Heart right ventricle (tissue), 16 donors: ENCODE measurements at regions not wholly inside any gene's neighbourhood (a gene's known extent, or its start where the extent isn't known, plus 50 kb on each side); places are given as distances from the start of the nearest gene placed in this dataset.

Source experiments
- ATAC-seq, 8 donors: fragments of 200-7000 bp; cut with Tn5 transposase; one replicate each; pipeline ENCODE4 v1.9.1; 2020; ENCODE audit warnings: mild to moderate bottlenecking in 8 of 8, moderate library complexity in 8 of 8, moderate number of reproducible peaks in 1 of 8
- DNase-seq, 2 donors: peaks; one replicate each; pipeline ENCODE4 v3.0.0-alpha.2; 2020
- H3K27ac ChIP-seq, 10 donors: fragments of 200-600 bp; sonication (generic) in 2 of 10; one replicate each; pipeline versions ENCODE4 v1.5.0 to v1.8.0; 2020 to 2022; ENCODE audit warnings: mild to moderate bottlenecking in 3 of 10
- H3K27me3 ChIP-seq, 7 donors: fragments of 200-600 bp; one replicate each; pipeline ENCODE4 v1.8.0; 2021 to 2022; ENCODE audit warnings: mild to moderate bottlenecking in 2 of 7
- H3K36me3 ChIP-seq, 9 donors: fragments of 200-600 bp; sonication (generic) in 1 of 9; one replicate each; pipeline versions ENCODE4 v1.5.0 to v1.8.0; 2020 to 2022; ENCODE audit warnings: mild to moderate bottlenecking in 2 of 9
- H3K4me1 ChIP-seq, 9 donors: fragments of 200-600 bp; sonication (generic) in 1 of 9; one replicate each; pipeline versions ENCODE4 v1.5.0 to v1.8.0; 2020 to 2022; ENCODE audit warnings: mild to moderate bottlenecking in 4 of 9
- H3K4me3 ChIP-seq, 10 donors: fragments of 200-600 bp; sonication (generic) in 2 of 10; one replicate each; pipeline versions ENCODE4 v1.5.0 to v1.8.0; 2020 to 2022; ENCODE audit warnings: mild to moderate bottlenecking in 7 of 10, moderate library complexity in 2 of 10
- H3K9me3 ChIP-seq, 11 donors: fragments of 200-600 bp in 10 of 11; sonication (generic) in 2 of 11; one replicate each; pipeline versions ENCODE4 v1.5.0 to v1.8.0; 2013 to 2022; ENCODE audit warnings: mild to moderate bottlenecking in 2 of 11, control low read depth in 1 of 11, moderate library complexity in 1 of 11
- WGBS, 2 donors: extraction: QIAGEN DNeasy Blood & Tissue Kit; methylation state at CpG; one replicate each; pipeline ENCODE4 v1.1.7; 2013; ENCODE audit warnings: inconsistent platforms in 1 of 2; 5-methylcytosine and 5-hydroxymethylcytosine counted together
- intact Hi-C, 10 donors: fragments of 100-400 bp; cut with DNase I; formaldehyde crosslinking; loops; one replicate each; pipeline versions ENCODE4 v1.11.1 to v1.14.2; 2022
- TF ChIP-seq, protein P1 (sequence below), 9 donors: fragments of 200-600 bp; sonication (generic) in 2 of 9; IDR thresholded peaks; one replicate each; pipeline versions ENCODE4 v1.5.0 to v1.8.0; 2021 to 2022; ENCODE audit warnings: antibody characterized with exemption in 9 of 9, mild to moderate bottlenecking in 5 of 9, moderate library complexity in 1 of 9
- donor health status: Arrhythmogenic right ventricular cardiomyopathy.
- donor health status: ischemic (EF 13 %, LVEDD 7.1; RV severe dilation, severe dysfunction).
- donor health status: healthy with polysubstance abuse.
- donor health status: DM: no; HTN: yes; CAD: no.
- donor health status: DM: no; HTN: no; CAD: no.
- donor health status: ischemic (EF 25% LVEDD 6.9; RV normal size, moderate dysfunction).
- donor health status: ischemic (EF 25% LVEDD 5.7; RV mildly dilated, moderate dysfunction).
- donor health status: healthy.
- donor health status: DM: yes; HTN: yes; CAD: no.
- donor health status: Ischemic cardiomyopathy.
- donor health status: ischemic (EF 35%, LVEDD 5.7; RV mildly dilated, moderate dysfunction).
- donor health status: nonischemic (EF 11% LVEDD 7.7; RV severe dilation, severe dysfunction).
- donor health status: DM: yes; HTN: yes; CAD: no.
- donor health status: PGD.
- donor health status: ischemic (EF 29% LVEDD 5.4; RV normal size, mild dysfunction).
- donor health status: nonischemic (EF 23%, LVEDD 6.1; RV moderate dilation, normal function).

DNA sequence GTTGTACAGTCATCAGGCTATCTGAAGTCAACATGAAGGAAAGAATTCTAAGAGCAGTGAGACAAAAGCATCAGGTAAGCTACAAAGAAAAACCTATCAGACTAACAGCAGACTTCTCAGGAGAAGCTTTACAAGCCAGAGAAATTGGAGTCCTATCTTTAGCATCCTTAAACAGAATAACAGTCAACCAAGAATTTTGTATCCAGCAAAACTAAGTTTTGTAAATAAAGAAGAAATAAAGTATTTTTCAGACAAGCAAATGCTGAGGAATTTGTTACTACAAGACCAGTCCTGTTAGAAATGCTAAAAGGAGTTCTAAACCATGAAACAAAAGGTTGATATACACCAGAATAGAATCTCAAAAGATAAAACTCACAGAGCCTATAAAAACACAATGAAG lies 501.2 kb downstream of the ZNF608 start:
- Histone ChIP-seq H3K9me3 (peaks cover 0 to 49% (median 13%) of the 10 kb centered on the region in 11 donors), H3K27me3 (no peaks in the 10 kb centered on the region), H3K27ac (no peak overlapping the region), H3K4me1 (no peaks in the 10 kb centered on the region), H3K4me3 (no peak overlapping the region), H3K36me3 (no peaks in the 10 kb centered on the region)
- ATAC-seq (no peak), DNase-seq (no peak)
- intact Hi-C loops, result no loop called here
- TF ChIP-seq, protein P1, sequence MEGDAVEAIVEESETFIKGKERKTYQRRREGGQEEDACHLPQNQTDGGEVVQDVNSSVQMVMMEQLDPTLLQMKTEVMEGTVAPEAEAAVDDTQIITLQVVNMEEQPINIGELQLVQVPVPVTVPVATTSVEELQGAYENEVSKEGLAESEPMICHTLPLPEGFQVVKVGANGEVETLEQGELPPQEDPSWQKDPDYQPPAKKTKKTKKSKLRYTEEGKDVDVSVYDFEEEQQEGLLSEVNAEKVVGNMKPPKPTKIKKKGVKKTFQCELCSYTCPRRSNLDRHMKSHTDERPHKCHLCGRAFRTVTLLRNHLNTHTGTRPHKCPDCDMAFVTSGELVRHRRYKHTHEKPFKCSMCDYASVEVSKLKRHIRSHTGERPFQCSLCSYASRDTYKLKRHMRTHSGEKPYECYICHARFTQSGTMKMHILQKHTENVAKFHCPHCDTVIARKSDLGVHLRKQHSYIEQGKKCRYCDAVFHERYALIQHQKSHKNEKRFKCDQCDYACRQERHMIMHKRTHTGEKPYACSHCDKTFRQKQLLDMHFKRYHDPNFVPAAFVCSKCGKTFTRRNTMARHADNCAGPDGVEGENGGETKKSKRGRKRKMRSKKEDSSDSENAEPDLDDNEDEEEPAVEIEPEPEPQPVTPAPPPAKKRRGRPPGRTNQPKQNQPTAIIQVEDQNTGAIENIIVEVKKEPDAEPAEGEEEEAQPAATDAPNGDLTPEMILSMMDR (IDR thresholded peaks at IDR 0.05), result no peak

DNA sequence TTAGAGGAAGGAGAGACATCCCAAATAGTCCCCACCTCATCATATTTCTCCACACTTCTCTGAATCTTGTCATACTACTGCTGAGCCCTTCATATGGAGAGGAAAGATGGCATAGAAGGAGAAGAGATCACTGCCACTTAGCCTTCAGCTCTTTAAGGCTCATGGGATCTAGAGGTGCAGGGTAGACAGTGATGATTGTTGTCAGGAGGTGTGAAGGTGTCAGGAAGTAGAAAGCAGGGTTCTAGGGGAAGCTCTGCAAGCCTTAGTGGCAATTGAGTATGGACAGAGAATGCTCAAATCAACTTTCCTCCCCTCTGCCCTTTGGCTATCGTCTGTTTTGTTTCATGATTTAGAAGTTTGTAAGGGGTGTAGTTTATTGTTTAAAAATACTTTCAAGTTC lies 505.7 kb downstream of the ZNF608 start:
- TF ChIP-seq, protein P1 (IDR thresholded peaks at IDR 0.05), result no peak

DNA sequence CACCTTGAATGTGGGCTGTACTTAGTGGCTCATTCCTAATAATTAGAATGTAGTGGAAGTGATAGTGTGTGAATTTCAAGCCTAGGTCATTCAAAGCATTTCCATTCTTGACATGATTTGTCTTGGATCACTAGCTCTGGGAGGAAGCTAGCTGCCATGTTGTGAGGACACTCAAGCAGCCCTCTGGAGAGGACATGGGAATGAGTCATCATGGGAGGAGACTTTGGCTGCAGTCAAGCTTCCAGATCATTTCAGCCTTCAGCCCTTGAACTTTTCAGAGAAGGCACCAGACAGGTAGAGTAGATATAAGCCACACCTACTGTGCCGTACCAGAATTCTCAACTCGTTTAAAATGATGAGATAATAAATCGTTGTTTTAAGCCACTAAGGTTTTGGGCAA lies 506.9 kb downstream of the ZNF608 start:
- TF ChIP-seq, protein P1 (IDR thresholded peaks at IDR 0.05), result no peak
- Histone ChIP-seq H3K4me1 (peaks cover 0 to 19% (median 6%) of the 10 kb centered on the region in 9 donors), H3K27me3 (no peaks in the 10 kb centered on the region), H3K9me3 (peaks cover 0 to 21% (median under 1%) of the 10 kb centered on the region in 11 donors), H3K4me3 (no peak overlapping the region), H3K27ac (no peak overlapping the region), H3K36me3 (no peaks in the 10 kb centered on the region)
- ATAC-seq, result no peak
- no peak for DNase-seq
- intact Hi-C loops, result no loop called here
- 93 to 96% methylated on average over 3 of the region's 3 CpGs for WGBS, 2 donors

More for the DNA sequence above, 505.7 kb downstream of the ZNF608 start:
- no peaks in the 10 kb centered on the region for H3K36me3 ChIP-seq
- H3K4me1 ChIP-seq, result peaks cover 0 to 12% (median 5%) of the 10 kb centered on the region in 9 donors
- H3K27me3 ChIP-seq, result no peaks in the 10 kb centered on the region
- intact Hi-C loops, result no loop called here
- 65 to 68% methylated on average over 1 of the region's 1 CpG for WGBS, 2 donors
- peaks cover 0 to 33% (median 9%) of the 10 kb centered on the region in 11 donors for H3K9me3 ChIP-seq
- no peak overlapping the region for H3K4me3 ChIP-seq
- ATAC-seq, result no peak
- DNase-seq, result no peak
- H3K27ac ChIP-seq, result no peak overlapping the region

DNA sequence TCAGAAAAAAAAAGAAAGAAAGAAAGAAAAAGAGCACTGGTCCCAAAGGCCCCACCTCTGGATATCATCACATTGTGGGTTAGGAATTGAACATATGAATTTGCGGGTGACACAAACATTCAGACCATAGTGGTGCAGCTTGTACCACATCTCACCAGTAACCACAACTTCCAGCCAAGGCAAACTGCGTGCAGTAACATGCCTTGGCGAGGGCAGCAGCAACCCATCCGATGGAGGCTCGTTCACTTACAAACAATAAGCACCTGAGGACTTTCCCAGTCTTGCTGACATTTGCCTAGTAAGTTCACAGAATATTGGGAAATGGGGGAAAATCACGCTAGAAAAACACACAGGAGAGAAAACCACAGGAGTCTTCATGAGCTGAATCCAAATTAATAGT lies 508.1 kb downstream of the ZNF608 start:
- intact Hi-C loops, result no loop called here
- ATAC-seq (no peak), DNase-seq (no peak)
- Histone ChIP-seq H3K27ac (no peak overlapping the region), H3K27me3 (no peaks in the 10 kb centered on the region), H3K4me1 (peaks cover 0 to 31% (median 16%) of the 10 kb centered on the region in 9 donors), H3K36me3 (no peaks in the 10 kb centered on the region), H3K4me3 (no peak overlapping the region), H3K9me3 (peaks cover 0 to 16% (median 0%) of the 10 kb centered on the region in 11 donors)
- TF ChIP-seq, protein P1 (IDR thresholded peaks at IDR 0.05), result no peak
- 95 to 98% methylated on average over 6 of the region's 6 CpGs for WGBS, 2 donors
